ENCODE measurements at regions not wholly inside any gene's neighbourhood (a gene's known extent, or its start where the extent isn't known, plus 50 kb on each side); places are given as distances from the start of the nearest gene placed in this dataset.

GRCh38 chr2:222993920-222994650 lies 57.9 kb upstream of the KCNE4 start:
- H3K27ac ChIP-seq (ENCODE audit: low read depth in 1 of 2, low read length in 2 of 2) = peak overlapping the region; percentile 23 to 56
- no peak overlapping the region for H3K4me3 ChIP-seq (ENCODE audit: low read depth in 1 of 3, low read length in 3 of 3)
- H3K27me3 ChIP-seq (ENCODE audit: control insufficient read depth in 4 of 4, insufficient read depth in 4 of 4, low read length in 3 of 4) = no peaks in the 10 kb centered on the region
- DNase-seq (ENCODE audit: low spot score) = no peak
- no peak overlapping the region for H3K9ac ChIP-seq (ENCODE audit: low read depth in 1 of 2, low read length in 2 of 2)
- no peaks in the 10 kb centered on the region for H3K36me3 ChIP-seq (ENCODE audit: control insufficient read depth in 4 of 4, insufficient read depth in 3 of 4, low read depth in 1 of 4, low read length in 3 of 4)
- TF ChIP-seq, protein P1, sequence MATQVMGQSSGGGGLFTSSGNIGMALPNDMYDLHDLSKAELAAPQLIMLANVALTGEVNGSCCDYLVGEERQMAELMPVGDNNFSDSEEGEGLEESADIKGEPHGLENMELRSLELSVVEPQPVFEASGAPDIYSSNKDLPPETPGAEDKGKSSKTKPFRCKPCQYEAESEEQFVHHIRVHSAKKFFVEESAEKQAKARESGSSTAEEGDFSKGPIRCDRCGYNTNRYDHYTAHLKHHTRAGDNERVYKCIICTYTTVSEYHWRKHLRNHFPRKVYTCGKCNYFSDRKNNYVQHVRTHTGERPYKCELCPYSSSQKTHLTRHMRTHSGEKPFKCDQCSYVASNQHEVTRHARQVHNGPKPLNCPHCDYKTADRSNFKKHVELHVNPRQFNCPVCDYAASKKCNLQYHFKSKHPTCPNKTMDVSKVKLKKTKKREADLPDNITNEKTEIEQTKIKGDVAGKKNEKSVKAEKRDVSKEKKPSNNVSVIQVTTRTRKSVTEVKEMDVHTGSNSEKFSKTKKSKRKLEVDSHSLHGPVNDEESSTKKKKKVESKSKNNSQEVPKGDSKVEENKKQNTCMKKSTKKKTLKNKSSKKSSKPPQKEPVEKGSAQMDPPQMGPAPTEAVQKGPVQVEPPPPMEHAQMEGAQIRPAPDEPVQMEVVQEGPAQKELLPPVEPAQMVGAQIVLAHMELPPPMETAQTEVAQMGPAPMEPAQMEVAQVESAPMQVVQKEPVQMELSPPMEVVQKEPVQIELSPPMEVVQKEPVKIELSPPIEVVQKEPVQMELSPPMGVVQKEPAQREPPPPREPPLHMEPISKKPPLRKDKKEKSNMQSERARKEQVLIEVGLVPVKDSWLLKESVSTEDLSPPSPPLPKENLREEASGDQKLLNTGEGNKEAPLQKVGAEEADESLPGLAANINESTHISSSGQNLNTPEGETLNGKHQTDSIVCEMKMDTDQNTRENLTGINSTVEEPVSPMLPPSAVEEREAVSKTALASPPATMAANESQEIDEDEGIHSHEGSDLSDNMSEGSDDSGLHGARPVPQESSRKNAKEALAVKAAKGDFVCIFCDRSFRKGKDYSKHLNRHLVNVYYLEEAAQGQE (IDR thresholded peaks at IDR 0.05) = peak; percentile 29
- TF ChIP-seq GABPA (IDR thresholded peaks at IDR 0.05 in 1 of 2, conservative IDR thresholded peaks at IDR 0.05 in 1 of 2) = no peak
- TF ChIP-seq RAD21 (IDR thresholded peaks at IDR 0.05) = peak in 1 of 2 donors; percentile 27
- TF ChIP-seq, protein P2, sequence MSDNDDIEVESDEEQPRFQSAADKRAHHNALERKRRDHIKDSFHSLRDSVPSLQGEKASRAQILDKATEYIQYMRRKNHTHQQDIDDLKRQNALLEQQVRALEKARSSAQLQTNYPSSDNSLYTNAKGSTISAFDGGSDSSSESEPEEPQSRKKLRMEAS (IDR thresholded peaks at IDR 0.05) = peak; percentile 23
- TF ChIP-seq, protein P3, sequence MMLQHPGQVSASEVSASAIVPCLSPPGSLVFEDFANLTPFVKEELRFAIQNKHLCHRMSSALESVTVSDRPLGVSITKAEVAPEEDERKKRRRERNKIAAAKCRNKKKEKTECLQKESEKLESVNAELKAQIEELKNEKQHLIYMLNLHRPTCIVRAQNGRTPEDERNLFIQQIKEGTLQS (IDR thresholded peaks at IDR 0.05) = no peak
- TF ChIP-seq NR2F2 (IDR thresholded peaks at IDR 0.05) = peak; percentile 23
- TF ChIP-seq SP1 (IDR thresholded peaks at IDR 0.05) = peak; percentile 58
- peaks cover 0 to 1% (median 0%) of the 10 kb centered on the region in 4 donors for H3K9me3 ChIP-seq (ENCODE audit: control insufficient read depth in 4 of 4, low read length in 3 of 4)
- 74% methylated on average over 8 of the region's 8 CpGs for WGBS
- H3K4me1 ChIP-seq (ENCODE audit: control insufficient read depth in 4 of 4, insufficient read depth in 4 of 4, low read length in 3 of 4) = no peaks in the 10 kb centered on the region

- Histone ChIP-seq H3K9me3 (ENCODE audit: control insufficient read depth in 4 of 4, low read length in 3 of 4) (no peaks in the 10 kb centered on the region), H3K9ac (ENCODE audit: low read depth in 1 of 2, low read length in 2 of 2) (no peak overlapping the region), H3K36me3 (ENCODE audit: control insufficient read depth in 4 of 4, insufficient read depth in 3 of 4, low read depth in 1 of 4, low read length in 3 of 4) (no peaks in the 10 kb centered on the region), H3K27me3 (ENCODE audit: control insufficient read depth in 4 of 4, insufficient read depth in 4 of 4, low read length in 3 of 4) (no peaks in the 10 kb centered on the region), H3K4me3 (ENCODE audit: low read depth in 1 of 3, low read length in 3 of 3) (no peak overlapping the region), H3K27ac (ENCODE audit: low read depth in 1 of 2, low read length in 2 of 2) (no peak overlapping the region), H3K4me1 (ENCODE audit: control insufficient read depth in 4 of 4, insufficient read depth in 4 of 4, low read length in 3 of 4) (no peaks in the 10 kb centered on the region)
- TF ChIP-seq CTCF (IDR thresholded peaks at IDR 0.05; ENCODE audit: low read depth, low read length, missing input control) = no peak
- TF ChIP-seq YY1 (IDR thresholded peaks at IDR 0.05) = no peak
- TF ChIP-seq RAD21 (IDR thresholded peaks at IDR 0.05) = no peak
- TF ChIP-seq NR2F2 (IDR thresholded peaks at IDR 0.05) = no peak
- TF ChIP-seq HNF4A (conservative IDR thresholded peaks at IDR 0.05) = no peak
- no peak for DNase-seq (ENCODE audit: low spot score)
- WGBS = 88% methylated on average over 1 of the region's 1 CpG
Measured at GRCh38 chr2:222998459-222998858, 53.5 kb upstream of the KCNE4 start.
